CD14-positive monocyte (primary cell): ENCODE measurements at regions not wholly inside any gene's neighbourhood (a gene's known extent, or its start where the extent isn't known, plus 50 kb on each side); places are given as distances from the start of the nearest gene placed in this dataset.

Source experiments
- DNase-seq, 3 donors: peaks; one replicate each; pipeline ENCODE4 v3.0.0-alpha.2; 2011 to 2022
- H2AFZ ChIP-seq: 2 replicates; pipeline ENCODE4 v1.6.0; 2012; ENCODE audit warnings: mild to moderate bottlenecking, low read depth, low read length, inconsistent platforms; ENCODE audit not compliant: insufficient read depth, poor library complexity, severe bottlenecking
- H3K27ac ChIP-seq, 2 donors: 1 replicate in 1 of 2; 2 replicates in 1 of 2; pipeline ENCODE4 v1.5.1; 2012 to 2013; ENCODE audit warnings: low read length in 2 of 2, control low read depth in 1 of 2, inconsistent platforms in 1 of 2, low read depth in 1 of 2, mild to moderate bottlenecking in 1 of 2
- H3K27me3 ChIP-seq, 2 donors: one replicate each; pipeline versions ENCODE4 v1.6.0 to v1.6.1; 2011 to 2013; ENCODE audit warnings: low read length in 2 of 2; ENCODE audit not compliant: control insufficient read depth in 2 of 2, insufficient read depth in 2 of 2
- H3K36me3 ChIP-seq, 2 donors: replicated peaks in 1 of 2; 1 replicate in 1 of 2; 2 replicates in 1 of 2; pipeline versions ENCODE4 v1.5.1 to v1.6.1; 2012 to 2013; ENCODE audit warnings: low read length in 2 of 2, control low read depth in 1 of 2, inconsistent platforms in 1 of 2, mild to moderate bottlenecking in 1 of 2; ENCODE audit not compliant: insufficient read depth in 2 of 2, control insufficient read depth in 1 of 2
- H3K4me1 ChIP-seq, 2 donors: 1 replicate in 1 of 2; 2 replicates in 1 of 2; pipeline versions ENCODE4 v1.5.1 to v1.6.1; 2012 to 2013; ENCODE audit warnings: low read length in 2 of 2, control low read depth in 1 of 2, inconsistent platforms in 1 of 2, mild to moderate bottlenecking in 1 of 2, moderate library complexity in 1 of 2; ENCODE audit not compliant: insufficient read depth in 2 of 2, control insufficient read depth in 1 of 2
- H3K4me2 ChIP-seq: replicated peaks from 2 replicates; pipeline ENCODE3; 2012; ENCODE audit warnings: low read length, moderate library complexity, mild to moderate bottlenecking; ENCODE audit not compliant: poor library complexity, severe bottlenecking; ENCODE audit errors: extremely low read depth
- H3K4me3 ChIP-seq, 3 experiments: fragments of 200-600 bp in 1 of 3; sonication (generic) in 1 of 3; replicated peaks in 1 of 3; 1 replicate in 2 of 3; 2 replicates in 1 of 3; pipeline ENCODE4 v1.5.1; 2011 to 2013; ENCODE audit warnings: low read length in 3 of 3, mild to moderate bottlenecking in 3 of 3, control low read depth in 2 of 3, low read depth in 2 of 3, inconsistent platforms in 1 of 3, moderate library complexity in 1 of 3
- H3K79me2 ChIP-seq: 2 replicates; pipeline ENCODE4 v1.6.0; 2012; ENCODE audit warnings: mild to moderate bottlenecking, control low read depth, inconsistent platforms, low read length, moderate library complexity; ENCODE audit not compliant: insufficient read depth
- H3K9ac ChIP-seq: 2 replicates; pipeline ENCODE4 v1.6.0; 2017; ENCODE audit warnings: low read length, mild to moderate bottlenecking; ENCODE audit not compliant: insufficient read depth, poor library complexity, severe bottlenecking
- H3K9me3 ChIP-seq, 2 donors: replicated peaks in 1 of 2; 1 replicate in 1 of 2; 2 replicates in 1 of 2; pipeline versions ENCODE4 v1.5.1 to v1.6.1; 2012 to 2013; ENCODE audit warnings: low read length in 2 of 2, control low read depth in 1 of 2; ENCODE audit not compliant: control insufficient read depth in 1 of 2, insufficient read depth in 1 of 2
- H4K20me1 ChIP-seq: 2 replicates; pipeline ENCODE4 v1.6.0; 2012; ENCODE audit warnings: mild to moderate bottlenecking, low read length, control low read depth, moderate library complexity; ENCODE audit not compliant: insufficient read depth
- H3K27ac Mint-ChIP-seq, 7 donors: one replicate each; pipeline ENCODE4 v1.8.0; 2020; ENCODE audit warnings: mild to moderate bottlenecking in 7 of 7, mixed read lengths in 7 of 7, moderate library complexity in 6 of 7, inconsistent platforms in 2 of 7
- H3K27me3 Mint-ChIP-seq, 3 donors: one replicate each; pipeline ENCODE4 v1.8.0; 2021 to 2022; ENCODE audit warnings: low read depth in 3 of 3, mild to moderate bottlenecking in 3 of 3, mixed read lengths in 3 of 3, moderate library complexity in 3 of 3, inconsistent platforms in 1 of 3
- H3K36me3 Mint-ChIP-seq, 2 donors: one replicate each; pipeline ENCODE4 v1.8.0; 2020; ENCODE audit warnings: mixed read lengths in 2 of 2, inconsistent platforms in 1 of 2, mild to moderate bottlenecking in 1 of 2
- H3K4me1 Mint-ChIP-seq: one replicate; pipeline ENCODE4 v1.8.0; 2020; ENCODE audit warnings: mild to moderate bottlenecking, mixed read lengths
- H3K4me3 Mint-ChIP-seq, 2 donors: one replicate each; pipeline ENCODE4 v1.8.0; 2020; ENCODE audit warnings: mild to moderate bottlenecking in 2 of 2, mixed read lengths in 2 of 2, moderate library complexity in 1 of 2
- H3K9me3 Mint-ChIP-seq, 7 donors: one replicate each; pipeline ENCODE4 v1.8.0; 2020 to 2022; ENCODE audit warnings: mixed read lengths in 7 of 7, mild to moderate bottlenecking in 6 of 7, moderate library complexity in 6 of 7, inconsistent platforms in 2 of 7
- CTCF ChIP-seq: fragments of 200-600 bp; IDR thresholded peaks from one replicate; pipeline ENCODE4 v1.8.0; 2022; ENCODE audit warnings: antibody characterized with exemption, mild to moderate bottlenecking
- WGBS: methylation state at CpG from one replicate; pipeline ENCODE4 v1.1.5; 2013; ENCODE audit warnings: missing lambda C conversion rate; ENCODE audit not compliant: insufficient coverage; 5-methylcytosine and 5-hydroxymethylcytosine counted together
- intact Hi-C, 2 donors: fragments of 100-400 bp; cut with micrococcal nuclease; formaldehyde crosslinking; loops; one replicate each; pipeline versions ENCODE4 v1.15.0 to v1.15.1; 2023

GRCh38 chr2:126973745-126974144, 75.1 kb downstream of the TEX51 start:
- Histone ChIP-seq H3K4me1 (peaks cover 25 to 30% of the 10 kb centered on the region in 2 donors), H3K36me3 (no peaks in the 10 kb centered on the region), H2AFZ (no peak overlapping the region), H3K9me3 (no peaks in the 10 kb centered on the region), H3K27ac (no peak overlapping the region), H3K9ac (no peak overlapping the region), H3K27me3 (peaks cover 0 to 4% of the 10 kb centered on the region in 2 donors), H3K4me3 (no peak overlapping the region), H3K4me2 (no peak overlapping the region), H4K20me1 (no peaks in the 10 kb centered on the region), H3K79me2 (no peaks in the 10 kb centered on the region)
- Mint-ChIP-seq H3K4me3 (no peak overlapping the region), H3K27ac (no peak overlapping the region), H3K4me1 (peaks cover 25% of the 10 kb centered on the region), H3K27me3 (peaks cover 4 to 31% (median 20%) of the 10 kb centered on the region in 3 donors), H3K9me3 (peaks cover 0 to 3% (median 0%) of the 10 kb centered on the region in 7 donors), H3K36me3 (no peaks in the 10 kb centered on the region)
- intact Hi-C loops, result no loop called here
- DNase-seq, result no peak
- TF ChIP-seq CTCF, result no peak
- WGBS, result no CpG with 5 or more reads among the region's 2 CpGs

- no peak for TF ChIP-seq CTCF
- no peaks in the 10 kb centered on the region for H3K36me3 ChIP-seq
- Mint-ChIP-seq H3K36me3 (no peaks in the 10 kb centered on the region), H3K9me3 (peaks cover 0 to 3% (median 0%) of the 10 kb centered on the region in 7 donors), H3K27ac (peak overlapping the region in 1 of 7 donors; percentile 25), H3K4me1 (peaks cover 25% of the 10 kb centered on the region), H3K4me3 (no peak overlapping the region), H3K27me3 (peaks cover 2 to 16% (median 15%) of the 10 kb centered on the region in 3 donors)
- H3K4me2 ChIP-seq, result no peak overlapping the region
- H2AFZ ChIP-seq, result peak overlapping the region; percentile 65
- no peak overlapping the region for H3K4me3 ChIP-seq
- WGBS, result 89% methylated on average over 9 of the region's 12 CpGs
- H3K9ac ChIP-seq, result peak overlapping the region; percentile 32
- intact Hi-C loops, result no loop called here
- H3K27me3 ChIP-seq, result no peaks in the 10 kb centered on the region
- H3K9me3 ChIP-seq, result no peaks in the 10 kb centered on the region
- peaks cover 25 to 30% of the 10 kb centered on the region in 2 donors for H3K4me1 ChIP-seq
- no peaks in the 10 kb centered on the region for H4K20me1 ChIP-seq
- H3K27ac ChIP-seq, result peak overlapping the region in 1 of 2 donors; percentile 36
- no peaks in the 10 kb centered on the region for H3K79me2 ChIP-seq
- no peak for DNase-seq
These were observed 77.3 kb downstream of the TEX51 start for GRCh38 chr2:126975671-126976655.
